ENCODE measurements at regions not wholly inside any gene's neighbourhood (a gene's known extent, or its start where the extent isn't known, plus 50 kb on each side); places are given as distances from the start of the nearest gene placed in this dataset.
"Not testable (repeated sequence)": the region's sequence is repeated elsewhere in the genome, so short reads cannot be mapped to it uniquely, and the experiment has no call there.

DNA sequence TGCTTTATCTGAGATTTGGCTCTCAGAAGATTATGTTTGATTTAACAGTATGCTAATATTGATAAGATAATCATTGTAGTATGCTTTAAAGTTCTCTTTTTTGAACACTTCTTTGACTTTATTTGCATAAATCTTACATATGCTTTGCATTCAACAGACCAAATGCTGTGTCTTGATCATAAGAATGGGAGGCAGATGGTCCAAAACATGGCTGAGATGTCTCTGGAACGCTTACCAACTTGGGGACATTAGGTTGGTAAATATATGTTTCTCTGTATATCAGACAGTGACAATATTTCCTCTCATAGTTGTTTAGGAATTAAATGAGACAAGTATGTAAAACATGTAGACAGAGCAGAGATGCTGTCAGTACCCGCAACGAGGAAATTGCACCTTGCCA is 197.9 kb upstream of the CTNND2 start:
- H3K4me3 ChIP-seq = no peak overlapping the region
- no peaks in the 10 kb centered on the region for H3K27me3 ChIP-seq

GRCh38 chr5:12100542-12100941 is 196.3 kb upstream of the CTNND2 start:
- no peak for TF ChIP-seq CTCF (IDR thresholded peaks at IDR 0.05)
- TF ChIP-seq POLR2A (IDR thresholded peaks at IDR 0.05) = no peak
- Histone ChIP-seq H3K4me3 (no peak overlapping the region), H3K36me3 (no peaks in the 10 kb centered on the region), H3K4me1 (no peaks in the 10 kb centered on the region), H3K27me3 (no peaks in the 10 kb centered on the region), H3K9me3 (no peaks in the 10 kb centered on the region), H3K27ac (no peak overlapping the region)
- no peak for DNase-seq

More for the DNA sequence above, 197.9 kb upstream of the CTNND2 start:
- Histone ChIP-seq H3K4me1 (no peaks in the 10 kb centered on the region), H3K36me3 (no peaks in the 10 kb centered on the region), H3K27ac (no peak overlapping the region), H3K9me3 (no peaks in the 10 kb centered on the region)
- no peak for TF ChIP-seq CTCF (IDR thresholded peaks at IDR 0.05)
- TF ChIP-seq POLR2A (IDR thresholded peaks at IDR 0.05) = no peak
- no peak for DNase-seq

- H3K27ac ChIP-seq = no peak overlapping the region
- H3K4me3 ChIP-seq = no peak overlapping the region
- no peaks in the 10 kb centered on the region for H3K4me1 ChIP-seq
- H3K36me3 ChIP-seq = no peaks in the 10 kb centered on the region
- H3K9me3 ChIP-seq = no peaks in the 10 kb centered on the region
- DNase-seq = no peak
- no peaks in the 10 kb centered on the region for H3K27me3 ChIP-seq
- TF ChIP-seq POLR2A (IDR thresholded peaks at IDR 0.05) (no peak), CTCF (IDR thresholded peaks at IDR 0.05) (no peak)
Observed at GRCh38 chr5:12099296-12099695, 195.1 kb upstream of the CTNND2 start.

GRCh38 chr5:12095808-12096281 is 191.6 kb upstream of the CTNND2 start:
- DNase-seq = no peak
- no peaks in the 10 kb centered on the region for H3K9me3 ChIP-seq
- no peak for TF ChIP-seq POLR2A (IDR thresholded peaks at IDR 0.05)
- TF ChIP-seq CTCF (IDR thresholded peaks at IDR 0.05) = no peak

GRCh38 chr5:12093586-12093985 is 189.3 kb upstream of the CTNND2 start:
- no peak overlapping the region for H3K27ac ChIP-seq
- H3K4me1 ChIP-seq = no peaks in the 10 kb centered on the region
- H3K27me3 ChIP-seq = no peaks in the 10 kb centered on the region
- DNase-seq = no peak
- TF ChIP-seq POLR2A (IDR thresholded peaks at IDR 0.05) = no peak
- no peaks in the 10 kb centered on the region for H3K9me3 ChIP-seq
- H3K4me3 ChIP-seq = no peak overlapping the region
- no peaks in the 10 kb centered on the region for H3K36me3 ChIP-seq

More at GRCh38 chr5:12095808-12096281, 191.6 kb upstream of the CTNND2 start:
- H3K4me1 ChIP-seq = no peaks in the 10 kb centered on the region
- no peak overlapping the region for H3K27ac ChIP-seq
- no peaks in the 10 kb centered on the region for H3K27me3 ChIP-seq
- no peaks in the 10 kb centered on the region for H3K36me3 ChIP-seq
- no peak overlapping the region for H3K4me3 ChIP-seq

DNA sequence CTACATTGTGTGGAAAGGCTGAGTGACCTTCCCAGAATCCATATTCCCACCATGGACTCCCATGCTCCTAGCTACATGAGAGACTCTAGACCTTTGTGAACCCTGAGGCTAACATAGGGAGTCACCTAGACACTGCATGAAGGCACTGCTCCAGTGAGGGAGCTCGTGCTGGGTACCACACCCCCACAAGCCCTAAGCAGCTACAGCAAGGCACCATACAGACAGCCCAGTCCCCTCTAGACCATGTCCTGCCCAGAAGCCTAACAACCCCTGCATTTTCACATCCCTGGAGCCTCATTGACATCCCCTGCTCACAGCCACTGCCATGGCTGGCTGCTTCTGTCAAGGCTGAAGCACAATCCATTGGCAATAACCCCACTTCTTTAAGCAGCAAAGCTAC is 176.5 kb upstream of the CTNND2 start:
- TF ChIP-seq POLR2A (IDR thresholded peaks at IDR 0.05) (no peak), CTCF (IDR thresholded peaks at IDR 0.05) (no peak)
- Histone ChIP-seq H3K27me3 (no peaks in the 10 kb centered on the region), H3K4me1 (no peaks in the 10 kb centered on the region), H3K4me3 (no peak overlapping the region), H3K27ac (no peak overlapping the region), H3K36me3 (no peaks in the 10 kb centered on the region), H3K9me3 (no peaks in the 10 kb centered on the region)
- no peak for DNase-seq

DNA sequence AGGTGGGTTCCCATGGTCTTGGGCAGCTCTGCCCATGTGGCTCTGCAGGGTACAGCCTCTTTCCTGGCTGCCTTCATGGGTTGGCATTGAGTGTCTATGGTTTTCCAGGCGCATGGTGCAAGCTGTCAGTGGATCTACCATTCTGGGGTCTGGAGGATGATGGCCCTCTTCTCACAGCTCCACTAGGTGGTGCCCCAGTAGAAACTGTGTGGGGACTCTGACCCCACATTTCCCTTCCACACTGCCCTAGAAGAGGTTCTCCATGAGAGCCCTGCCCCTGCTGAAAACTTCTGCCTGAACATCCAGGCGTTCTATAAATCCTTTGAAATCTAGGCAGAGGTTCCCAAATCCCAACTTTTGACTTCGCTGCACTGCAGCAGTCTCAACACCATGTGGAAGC is 174.0 kb upstream of the CTNND2 start:
- H3K36me3 ChIP-seq, H3K9me3 ChIP-seq, DNase-seq, H3K4me1 ChIP-seq, H3K4me3 ChIP-seq, H3K27me3 ChIP-seq, H3K27ac ChIP-seq: not testable (repeated sequence)

Data from Peyer's patch (tissue), 4 donors.